GM23248 (cell line): ENCODE measurements at regions not wholly inside any gene's neighbourhood (a gene's known extent, or its start where the extent isn't known, plus 50 kb on each side); places are given as distances from the start of the nearest gene placed in this dataset.

Experiments
- EZH2 ChIP-seq: fragments of 200-600 bp; sonication (generic); IDR thresholded peaks from 2 replicates; pipeline ENCODE4 v1.6.1; 2018; ENCODE audit warnings: antibody characterized with exemption, mild to moderate bottlenecking; ENCODE audit not compliant: insufficient read depth, poor library complexity, severe bottlenecking
- EZH2phosphoT487 ChIP-seq: fragments of 200-600 bp; sonication (generic); IDR thresholded peaks from 2 replicates; pipeline ENCODE4 v1.6.1; 2018; ENCODE audit warnings: antibody characterized with exemption, moderate library complexity, mild to moderate bottlenecking, low read depth; ENCODE audit not compliant: insufficient read depth

- TF ChIP-seq EZH2phosphoT487: no peak
- no peak for TF ChIP-seq EZH2
These were observed 88.4 kb upstream of the CLNK start for GRCh38 chr4:10773010-10773409.
